ENCODE measurements at regions not wholly inside any gene's neighbourhood (a gene's known extent, or its start where the extent isn't known, plus 50 kb on each side); places are given as distances from the start of the nearest gene placed in this dataset.

- TF ChIP-seq CTCF (IDR thresholded peaks at IDR 0.05; ENCODE audit: low read depth, low read length, poor library complexity, severe bottlenecking) (no peak), EZH2phosphoT487 (IDR thresholded peaks at IDR 0.05; ENCODE audit: borderline replicate concordance, low read length) (no peak)
These were observed 105.1 kb upstream of the SCOC start for GRCh38 chr4:140268186-140268841.

Measured in DOHH2 (cell line).